ENCODE measurements at regions not wholly inside any gene's neighbourhood (a gene's known extent, or its start where the extent isn't known, plus 50 kb on each side); places are given as distances from the start of the nearest gene placed in this dataset.

DNA sequence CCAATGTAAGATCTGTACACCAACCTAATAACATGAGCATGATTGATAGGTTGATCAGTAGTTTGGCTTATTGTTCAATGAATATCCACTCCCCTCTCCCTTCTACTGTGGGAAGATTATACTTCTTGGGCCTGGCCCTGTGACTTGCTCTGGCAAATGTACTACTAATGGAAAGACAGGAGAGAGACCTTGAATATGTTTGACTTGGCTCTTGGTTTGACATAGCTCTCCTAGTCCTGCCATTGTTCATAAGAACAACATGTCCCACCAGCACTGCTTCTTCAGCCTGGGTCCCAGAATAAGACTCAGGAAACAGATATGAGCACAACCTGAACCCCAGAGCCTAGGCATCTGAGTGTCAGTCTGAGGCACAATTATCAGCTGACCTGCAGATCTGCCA is 112.8 kb upstream of the RESF1 start:
- TF ChIP-seq, protein P1, sequence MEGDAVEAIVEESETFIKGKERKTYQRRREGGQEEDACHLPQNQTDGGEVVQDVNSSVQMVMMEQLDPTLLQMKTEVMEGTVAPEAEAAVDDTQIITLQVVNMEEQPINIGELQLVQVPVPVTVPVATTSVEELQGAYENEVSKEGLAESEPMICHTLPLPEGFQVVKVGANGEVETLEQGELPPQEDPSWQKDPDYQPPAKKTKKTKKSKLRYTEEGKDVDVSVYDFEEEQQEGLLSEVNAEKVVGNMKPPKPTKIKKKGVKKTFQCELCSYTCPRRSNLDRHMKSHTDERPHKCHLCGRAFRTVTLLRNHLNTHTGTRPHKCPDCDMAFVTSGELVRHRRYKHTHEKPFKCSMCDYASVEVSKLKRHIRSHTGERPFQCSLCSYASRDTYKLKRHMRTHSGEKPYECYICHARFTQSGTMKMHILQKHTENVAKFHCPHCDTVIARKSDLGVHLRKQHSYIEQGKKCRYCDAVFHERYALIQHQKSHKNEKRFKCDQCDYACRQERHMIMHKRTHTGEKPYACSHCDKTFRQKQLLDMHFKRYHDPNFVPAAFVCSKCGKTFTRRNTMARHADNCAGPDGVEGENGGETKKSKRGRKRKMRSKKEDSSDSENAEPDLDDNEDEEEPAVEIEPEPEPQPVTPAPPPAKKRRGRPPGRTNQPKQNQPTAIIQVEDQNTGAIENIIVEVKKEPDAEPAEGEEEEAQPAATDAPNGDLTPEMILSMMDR (IDR thresholded peaks at IDR 0.05; ENCODE audit: borderline replicate concordance, extremely low read depth, low read length, poor library complexity, severe bottlenecking): no peak
- no peak for TF ChIP-seq EZH2 (IDR thresholded peaks at IDR 0.05; ENCODE audit: borderline replicate concordance, low read depth, low read length, severe bottlenecking)

Data from DND-41 (cell line).